PC-3 (cell line): ENCODE measurements at regions not wholly inside any gene's neighbourhood (a gene's known extent, or its start where the extent isn't known, plus 50 kb on each side); places are given as distances from the start of the nearest gene placed in this dataset.
"Not testable (repeated sequence)": the region's sequence is repeated elsewhere in the genome, so short reads cannot be mapped to it uniquely, and the experiment has no call there.

Source experiments
- ATAC-seq: fragments of 200-7000 bp; cut with Tn5 transposase; 2 replicates; pipeline ENCODE4 v1.9.1; 2020; ENCODE audit warnings: mild to moderate bottlenecking, moderate library complexity
- BruUV-seq: library from RNA; stranded (reverse); fragments of 400-500 nt; replicated peaks from 2 replicates; lab custom pipeline; 2021; lab: Mats Ljungman, UMichigan
- CTCF ChIA-PET: fragments of 300-600 bp; sonication (Branson Sonifier 250); formaldehyde crosslinking; loops from one replicate; lab custom pipeline; 2022; ENCODE audit warnings: antibody characterized with exemption; lab: Charles Lee
- POLR2A ChIA-PET: fragments of 300-600 bp; sonication (Branson Sonifier 250); formaldehyde crosslinking; loops from one replicate; lab custom pipeline; 2022; ENCODE audit warnings: antibody characterized with exemption; ENCODE audit not compliant: unreplicated experiment; lab: Charles Lee
- DNase-seq: peaks from one replicate; pipeline ENCODE4 v3.0.0-alpha.2; 2015
- H2AFZ ChIP-seq: fragments of 300-600 bp; sonication (generic); 2 replicates; pipeline ENCODE4 v1.6.0; 2016; ENCODE audit warnings: antibody characterized with exemption, low read length
- H3F3A ChIP-seq: fragments of 300-600 bp; sonication (generic); one replicate; pipeline ENCODE4 v1.6.0; 2017; ENCODE audit warnings: antibody characterized with exemption, low read length, control low read depth, mild to moderate bottlenecking; ENCODE audit not compliant: unreplicated experiment
- H3K27ac ChIP-seq: fragments of 300-600 bp; sonication (generic); 2 replicates; pipeline ENCODE4 v1.5.1; 2016; ENCODE audit warnings: mild to moderate bottlenecking, low read length
- H3K27me3 ChIP-seq: fragments of 300-600 bp; sonication (generic); 2 replicates; pipeline ENCODE4 v1.6.1; 2016; ENCODE audit warnings: low read length, mixed read lengths
- H3K36me3 ChIP-seq: fragments of 300-600 bp; sonication (generic); 2 replicates; pipeline ENCODE4 v1.6.1; 2016; ENCODE audit warnings: low read depth, mixed run types, low read length, mixed read lengths
- H3K4me1 ChIP-seq: fragments of 300-600 bp; sonication (generic); 2 replicates; pipeline ENCODE4 v1.5.1; 2016; ENCODE audit warnings: low read length; ENCODE audit not compliant: insufficient read depth
- H3K4me2 ChIP-seq: fragments of 300-600 bp; sonication (generic); 2 replicates; pipeline ENCODE4 v1.6.0; 2016; ENCODE audit warnings: low read length
- H3K4me3 ChIP-seq: fragments of 300-600 bp; sonication (generic); 2 replicates; pipeline ENCODE4 v1.5.1; 2016; ENCODE audit warnings: mild to moderate bottlenecking, low read length, mixed read lengths
- H3K79me2 ChIP-seq: fragments of 300-600 bp; sonication (generic); 2 replicates; pipeline ENCODE4 v1.6.1; 2017; ENCODE audit warnings: low read length, mixed read lengths
- H3K9ac ChIP-seq: fragments of 300-600 bp; sonication (generic); 2 replicates; pipeline ENCODE4 v1.6.0; 2016; ENCODE audit warnings: mild to moderate bottlenecking, low read length
- H3K9me2 ChIP-seq: fragments of 300-600 bp; sonication (generic); replicated peaks from 2 replicates; pipeline ENCODE4 v1.6.1; 2016; ENCODE audit warnings: mixed run types, low read length, mixed read lengths
- H3K9me3 ChIP-seq: fragments of 300-600 bp; sonication (generic); 2 replicates; pipeline ENCODE4 v1.6.1; 2016; ENCODE audit warnings: low read length, mixed read lengths
- H4K20me1 ChIP-seq: fragments of 300-600 bp; sonication (generic); 2 replicates; pipeline ENCODE4 v1.6.1; 2016; ENCODE audit warnings: low read length, mixed read lengths
- EZH2 ChIP-seq: fragments of 300-600 bp; sonication (generic); IDR thresholded peaks from one replicate; pipeline ENCODE4 v1.6.1; 2017; ENCODE audit warnings: antibody characterized with exemption, mild to moderate bottlenecking, low read length; ENCODE audit not compliant: unreplicated experiment
- EZH2phosphoT487 ChIP-seq: fragments of 300-600 bp; sonication (generic); IDR thresholded peaks from 2 replicates; pipeline ENCODE4 v1.6.1; 2018; ENCODE audit warnings: mild to moderate bottlenecking, antibody characterized with exemption, low read length, borderline replicate concordance
- intact Hi-C: fragments of 100-400 bp; cut with micrococcal nuclease; formaldehyde crosslinking; loops from 2 replicates; pipeline ENCODE4 v1.9.0; 2023
- TF ChIP-seq, protein P1 (sequence below): fragments of 300-600 bp; sonication (generic); conservative IDR thresholded peaks from 2 replicates; pipeline ENCODE4 v1.5.1; 2017; ENCODE audit warnings: antibody characterized with exemption, low read depth, mild to moderate bottlenecking, low read length

DNA sequence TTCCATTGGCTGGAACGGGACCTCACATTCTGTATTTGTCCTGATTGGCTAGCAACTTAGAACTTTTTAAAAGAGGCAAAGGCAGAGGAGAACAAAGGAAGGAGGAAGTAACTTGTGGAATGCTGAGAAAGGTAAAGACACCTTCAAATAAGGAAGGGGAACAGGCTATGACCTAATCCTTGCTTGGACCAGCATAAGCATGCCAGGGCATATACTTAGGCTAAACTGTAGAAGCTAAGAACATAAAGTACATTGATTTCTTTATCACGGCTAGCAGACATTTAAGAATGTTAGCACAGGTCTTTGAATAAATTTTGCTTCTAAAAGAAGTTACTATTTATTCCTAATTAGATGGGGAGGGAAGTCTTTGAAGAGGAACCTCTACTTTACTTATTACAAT lies 136.4 kb upstream of the SMYD2 start:
- H2AFZ ChIP-seq, H3K4me2 ChIP-seq, intact Hi-C loops, CTCF ChIA-PET, ATAC-seq, H3K9me3 ChIP-seq, DNase-seq, POLR2A ChIA-PET, H3K27ac ChIP-seq, H3K79me2 ChIP-seq, H4K20me1 ChIP-seq, H3K4me1 ChIP-seq, H3K4me3 ChIP-seq, H3K9me2 ChIP-seq, BruUV-seq, H3F3A ChIP-seq, H3K9ac ChIP-seq, H3K36me3 ChIP-seq: not testable (repeated sequence)
- peaks cover 71% of the 10 kb centered on the region for H3K27me3 ChIP-seq

DNA sequence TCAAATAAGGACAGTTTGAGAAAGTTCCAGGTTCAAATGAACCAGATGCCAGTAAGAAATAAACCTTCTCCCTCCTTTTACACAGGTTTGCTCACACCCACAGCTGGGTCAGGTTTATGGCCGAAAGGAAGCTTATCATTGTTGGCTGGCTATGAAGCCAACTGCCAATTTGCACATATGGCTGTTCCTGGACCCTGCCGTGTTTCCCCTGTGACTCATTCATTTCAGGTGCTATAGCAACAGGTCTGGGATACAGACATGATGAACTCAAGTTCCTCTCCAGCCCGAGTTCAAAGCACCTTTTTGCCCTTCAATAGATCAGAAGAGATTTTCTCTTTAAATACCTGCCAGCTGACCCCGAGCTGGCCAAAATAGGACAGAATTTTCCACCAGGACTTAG lies 134.4 kb upstream of the SMYD2 start:
- CTCF ChIA-PET = no interaction called here
- DNase-seq = peak; percentile 44

DNA sequence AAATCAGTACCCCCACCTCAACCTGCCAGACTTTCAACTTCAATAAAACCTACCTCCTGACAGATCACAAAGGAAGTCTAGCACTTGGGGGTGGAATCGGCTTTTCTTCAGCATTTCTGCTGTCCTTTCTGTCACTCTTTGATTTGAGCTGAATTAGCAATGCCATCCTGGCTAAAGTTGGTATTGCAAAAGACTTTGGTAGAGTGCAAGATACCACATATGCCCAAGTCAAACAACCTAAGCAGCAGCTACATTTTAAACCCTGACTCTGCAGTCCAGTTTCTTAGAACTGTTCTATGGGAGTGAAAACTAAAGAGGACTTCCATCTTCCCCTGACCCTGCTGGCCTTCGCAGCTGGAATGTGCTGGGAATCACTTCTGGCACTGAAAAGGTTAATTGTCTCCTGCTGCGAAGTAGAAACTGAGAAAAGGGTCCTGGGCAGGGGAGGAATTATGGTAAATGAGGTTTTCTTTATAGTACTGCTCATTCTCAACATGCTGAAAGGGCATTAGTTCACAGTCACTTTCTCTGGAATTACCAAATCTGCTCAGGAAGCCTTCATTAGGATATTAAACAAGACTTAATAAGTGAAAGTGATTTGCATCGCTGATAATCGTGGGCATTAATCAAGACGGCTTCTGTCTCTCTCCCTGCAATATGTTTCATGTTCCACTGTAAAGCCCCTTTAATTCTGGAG lies 126.2 kb upstream of the SMYD2 start:
- no TSS peak for BruUV-seq
- no peaks in the 10 kb centered on the region for H3K9me3 ChIP-seq
- DNase-seq (no peak), ATAC-seq (no peak)
- no peak overlapping the region for H3K9ac ChIP-seq
- TF ChIP-seq EZH2phosphoT487 = no peak
- no peak for TF ChIP-seq EZH2
- TF ChIP-seq, protein P1, sequence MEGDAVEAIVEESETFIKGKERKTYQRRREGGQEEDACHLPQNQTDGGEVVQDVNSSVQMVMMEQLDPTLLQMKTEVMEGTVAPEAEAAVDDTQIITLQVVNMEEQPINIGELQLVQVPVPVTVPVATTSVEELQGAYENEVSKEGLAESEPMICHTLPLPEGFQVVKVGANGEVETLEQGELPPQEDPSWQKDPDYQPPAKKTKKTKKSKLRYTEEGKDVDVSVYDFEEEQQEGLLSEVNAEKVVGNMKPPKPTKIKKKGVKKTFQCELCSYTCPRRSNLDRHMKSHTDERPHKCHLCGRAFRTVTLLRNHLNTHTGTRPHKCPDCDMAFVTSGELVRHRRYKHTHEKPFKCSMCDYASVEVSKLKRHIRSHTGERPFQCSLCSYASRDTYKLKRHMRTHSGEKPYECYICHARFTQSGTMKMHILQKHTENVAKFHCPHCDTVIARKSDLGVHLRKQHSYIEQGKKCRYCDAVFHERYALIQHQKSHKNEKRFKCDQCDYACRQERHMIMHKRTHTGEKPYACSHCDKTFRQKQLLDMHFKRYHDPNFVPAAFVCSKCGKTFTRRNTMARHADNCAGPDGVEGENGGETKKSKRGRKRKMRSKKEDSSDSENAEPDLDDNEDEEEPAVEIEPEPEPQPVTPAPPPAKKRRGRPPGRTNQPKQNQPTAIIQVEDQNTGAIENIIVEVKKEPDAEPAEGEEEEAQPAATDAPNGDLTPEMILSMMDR = no peak
- POLR2A ChIA-PET = no interaction called here
- intact Hi-C loops = no loop called here
- H3K27me3 ChIP-seq = peaks cover 80% of the 10 kb centered on the region
- no peaks in the 10 kb centered on the region for H3K36me3 ChIP-seq
- no peak overlapping the region for H3K4me2 ChIP-seq
- no peak overlapping the region for H3K4me3 ChIP-seq
- no peaks in the 10 kb centered on the region for H3K79me2 ChIP-seq
- no peak overlapping the region for H2AFZ ChIP-seq
- no peaks in the 10 kb centered on the region for H3F3A ChIP-seq
- H3K4me1 ChIP-seq = no peaks in the 10 kb centered on the region
- no peaks in the 10 kb centered on the region for H3K9me2 ChIP-seq
- CTCF ChIA-PET = no interaction called here
- no peak overlapping the region for H3K27ac ChIP-seq
- no peaks in the 10 kb centered on the region for H4K20me1 ChIP-seq

More for the DNA sequence above, 134.4 kb upstream of the SMYD2 start:
- peaks cover 61% of the 10 kb centered on the region for H3K27me3 ChIP-seq
- H3K4me3 ChIP-seq = no peak overlapping the region
- H3F3A ChIP-seq = no peaks in the 10 kb centered on the region
- H3K4me2 ChIP-seq = no peak overlapping the region
- H3K9me3 ChIP-seq = no peaks in the 10 kb centered on the region
- POLR2A ChIA-PET = no interaction called here
- ATAC-seq = no peak; the same call in 1 of the 2 replicates
- no peaks in the 10 kb centered on the region for H3K4me1 ChIP-seq
- no peaks in the 10 kb centered on the region for H3K79me2 ChIP-seq
- no peak overlapping the region for H3K9ac ChIP-seq
- intact Hi-C loops = no loop called here
- H4K20me1 ChIP-seq = no peaks in the 10 kb centered on the region
- no peaks in the 10 kb centered on the region for H3K9me2 ChIP-seq
- no peaks in the 10 kb centered on the region for H3K36me3 ChIP-seq
- H2AFZ ChIP-seq = no peak overlapping the region
- BruUV-seq = no TSS peak
- H3K27ac ChIP-seq = no peak overlapping the region
- TF ChIP-seq EZH2phosphoT487 (no peak), EZH2 (no peak)
- TF ChIP-seq, protein P1 = no peak
